ENCODE measurements at regions not wholly inside any gene's neighbourhood (a gene's known extent, or its start where the extent isn't known, plus 50 kb on each side); places are given as distances from the start of the nearest gene placed in this dataset.
A peak's percentile ranks its signal among the peaks of the same experiment; 100 is the strongest.

DNA sequence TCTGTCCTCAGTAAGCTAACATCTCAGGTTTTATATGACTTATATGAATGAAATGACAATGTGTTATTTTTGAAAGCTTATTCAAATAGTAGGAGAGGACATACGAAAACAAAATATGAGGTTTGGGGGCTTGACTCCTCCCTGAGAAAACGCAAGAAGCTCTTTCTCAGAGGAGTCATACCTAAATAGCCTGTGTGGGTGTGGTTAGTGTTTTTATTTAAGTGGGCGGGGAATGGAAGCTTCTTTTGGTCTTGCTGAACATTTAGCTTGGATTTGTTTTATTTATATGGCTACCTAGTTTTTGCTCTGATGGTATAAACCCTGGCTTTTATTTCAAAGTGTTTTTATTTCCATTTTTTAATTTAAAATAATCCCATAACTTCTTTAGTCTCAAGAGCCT, 72.1 kb upstream of the DSG1 start:
- Histone ChIP-seq H3K4me3 (no peak overlapping the region), H3K27ac (peak overlapping the region in 18 of 21 experiments; percentile 6 to 86 (median 78))

DNA sequence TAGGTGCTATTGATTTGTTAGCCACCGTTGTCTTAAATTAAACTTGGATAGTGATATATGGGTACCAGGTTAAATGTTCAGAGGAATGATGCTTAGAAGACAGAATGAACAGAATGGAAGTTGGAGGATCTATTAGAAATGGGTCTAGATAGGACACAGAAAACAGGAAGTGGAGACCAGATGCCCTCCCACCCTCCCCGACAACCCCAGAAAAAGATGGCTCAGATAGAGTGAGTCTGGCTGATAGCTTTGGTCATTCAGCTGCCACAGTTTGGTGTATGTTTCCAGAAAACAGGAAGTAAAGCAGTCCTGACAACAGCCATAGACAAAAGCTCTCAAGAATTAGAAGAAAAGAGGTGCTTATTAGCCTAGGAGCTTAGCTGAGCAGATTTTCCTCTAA, 71.5 kb upstream of the DSG1 start:
- Histone ChIP-seq H3K27ac (peak overlapping the region in 16 of 21 experiments; percentile 6 to 89 (median 78)), H3K4me3 (no peak overlapping the region)

DNA sequence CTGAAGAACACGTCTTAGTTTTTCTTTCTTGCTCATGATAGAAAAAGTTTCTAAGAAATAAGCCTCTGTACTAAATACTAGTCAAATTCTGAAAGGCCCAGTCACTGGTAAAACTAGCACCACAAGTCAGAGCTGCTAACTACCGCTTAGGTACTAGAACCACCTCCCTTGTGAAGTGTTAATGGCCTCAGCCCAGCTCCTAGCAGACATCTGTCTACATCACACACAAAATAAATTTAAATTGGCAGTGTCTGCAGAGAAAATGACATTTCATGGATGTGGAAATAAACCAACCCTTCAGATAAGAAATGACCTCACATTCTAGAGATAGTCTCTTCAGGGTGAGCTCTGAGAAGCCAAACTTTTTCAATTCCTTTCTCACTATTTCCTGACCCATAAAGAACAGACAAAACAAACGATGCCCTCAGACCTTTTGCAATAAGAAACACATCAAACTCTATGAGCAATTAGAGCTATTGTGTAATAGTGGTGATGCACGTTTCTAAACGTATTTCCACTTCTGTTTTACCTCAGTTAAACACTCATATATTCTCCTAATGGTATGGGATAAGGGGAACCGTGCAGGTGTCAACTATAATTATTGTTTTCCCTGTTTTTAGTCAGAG, 70.3 kb upstream of the DSG1 start:
- no peak overlapping the region for H3K4me3 ChIP-seq
- peak overlapping the region in 14 of 21 experiments; percentile 8 to 89 (median 78) for H3K27ac ChIP-seq

GRCh38 chr18:31248783-31249521, 69.0 kb upstream of the DSG1 start:
- Histone ChIP-seq H3K27ac (peak overlapping the region in 13 of 21 experiments; percentile 12 to 89 (median 61)), H3K4me3 (no peak overlapping the region)

GRCh38 chr18:31250902-31251301, 67.1 kb upstream of the DSG1 start:
- H3K4me3 ChIP-seq, result no peak overlapping the region
- H3K27ac ChIP-seq, result peak overlapping the region in 6 of 21 experiments; percentile 36 to 89 (median 68)

GRCh38 chr18:31252522-31252921, 65.4 kb upstream of the DSG1 start:
- H3K27ac ChIP-seq, result peak overlapping the region in 3 of 21 experiments; percentile 7 to 89 (median 49)
- H3K4me3 ChIP-seq, result no peak overlapping the region

- Histone ChIP-seq H3K4me3 (peak overlapping the region in 1 of 7 experiments; percentile 13), H3K27ac (peak overlapping the region in 16 of 21 experiments; percentile 18 to 89 (median 67))
Observed at GRCh38 chr18:31255953-31256352, 62.0 kb upstream of the DSG1 start.

- no peak overlapping the region for H3K4me3 ChIP-seq
- peak overlapping the region in 1 of 21 experiments; percentile 23 for H3K27ac ChIP-seq
Observed at GRCh38 chr18:31258789-31259188, 59.2 kb upstream of the DSG1 start.

DNA sequence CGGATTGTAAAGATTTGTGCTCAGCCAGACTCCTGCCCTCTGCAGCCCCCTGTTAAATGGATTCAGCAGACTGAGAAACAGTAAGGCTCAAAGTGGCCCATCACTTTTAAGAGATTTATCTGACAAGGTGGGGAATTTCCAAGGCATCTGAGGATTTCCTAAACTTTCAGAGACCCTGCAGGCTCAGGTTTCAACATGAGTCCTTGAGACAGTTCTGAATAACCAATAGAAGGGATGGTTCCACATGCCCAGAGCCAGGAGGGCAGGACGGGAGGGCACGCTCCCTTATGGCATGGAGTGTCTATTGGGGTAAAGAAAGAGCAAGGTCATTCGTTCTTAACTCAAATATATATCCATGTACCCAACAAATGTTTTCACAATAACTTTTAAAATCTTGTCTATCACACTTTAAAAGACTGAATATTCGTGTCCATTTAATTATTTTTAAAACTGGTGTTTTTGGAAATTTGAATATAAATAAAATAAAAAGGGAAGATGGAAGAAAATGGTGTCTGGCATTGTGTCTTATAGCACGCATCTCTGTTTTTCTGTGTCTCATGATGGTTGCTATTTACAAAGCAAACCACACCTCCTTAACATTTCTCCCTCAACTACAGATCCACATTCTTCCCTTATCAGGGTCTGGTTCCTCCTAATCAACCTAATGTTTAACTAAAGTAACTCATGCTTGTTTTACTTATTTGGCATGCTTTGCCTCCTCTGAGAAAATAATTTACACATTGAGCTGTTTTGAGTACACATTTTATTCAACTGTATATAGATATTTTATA, 56.0 kb upstream of the DSG1 start:
- Histone ChIP-seq H3K4me3 (no peak overlapping the region), H3K27ac (peak overlapping the region in 1 of 21 experiments; percentile 74)

DNA sequence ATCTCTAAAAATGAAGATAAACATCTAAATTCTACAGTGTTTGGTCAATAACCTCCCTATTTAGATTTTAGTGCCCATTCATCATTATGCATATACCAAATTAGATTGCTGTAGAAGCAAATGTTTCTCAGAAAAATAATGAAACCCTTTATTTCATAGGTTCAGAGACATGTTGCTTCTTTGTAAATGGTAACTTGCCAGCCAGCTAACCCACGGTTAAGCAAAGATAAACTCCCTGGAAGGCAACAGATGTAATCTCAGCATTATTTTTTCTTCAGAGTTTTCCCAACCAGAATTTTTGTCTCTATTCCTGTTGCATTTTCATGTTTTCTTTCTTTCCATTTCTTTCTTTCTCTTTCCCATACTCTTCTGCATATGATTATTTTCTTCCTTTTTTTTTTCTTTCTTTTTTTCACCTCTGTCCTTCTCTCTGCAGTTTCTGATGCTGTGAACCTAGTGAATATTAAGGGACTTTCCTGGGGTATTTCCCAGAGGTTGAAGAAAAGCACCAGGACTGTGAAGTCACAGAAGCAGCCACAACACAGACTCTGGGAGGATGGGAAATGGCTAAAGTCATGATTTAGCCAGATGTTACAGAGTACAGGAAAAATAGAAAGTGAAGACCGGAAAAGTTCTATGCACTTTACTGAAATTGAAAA, 50.0 kb upstream of the DSG1 start:
- Histone ChIP-seq H3K27ac (peak overlapping the region in 12 of 21 experiments; percentile 17 to 62 (median 50)), H3K4me3 (no peak overlapping the region)

Measured in skin epidermis (tissue), 12 donors.